ENCODE measurements at regions not wholly inside any gene's neighbourhood (a gene's known extent, or its start where the extent isn't known, plus 50 kb on each side); places are given as distances from the start of the nearest gene placed in this dataset.

GRCh38 chr2:54373855-54374254 is 82.3 kb upstream of the SPTBN1 start:
- TF ChIP-seq, protein P1, sequence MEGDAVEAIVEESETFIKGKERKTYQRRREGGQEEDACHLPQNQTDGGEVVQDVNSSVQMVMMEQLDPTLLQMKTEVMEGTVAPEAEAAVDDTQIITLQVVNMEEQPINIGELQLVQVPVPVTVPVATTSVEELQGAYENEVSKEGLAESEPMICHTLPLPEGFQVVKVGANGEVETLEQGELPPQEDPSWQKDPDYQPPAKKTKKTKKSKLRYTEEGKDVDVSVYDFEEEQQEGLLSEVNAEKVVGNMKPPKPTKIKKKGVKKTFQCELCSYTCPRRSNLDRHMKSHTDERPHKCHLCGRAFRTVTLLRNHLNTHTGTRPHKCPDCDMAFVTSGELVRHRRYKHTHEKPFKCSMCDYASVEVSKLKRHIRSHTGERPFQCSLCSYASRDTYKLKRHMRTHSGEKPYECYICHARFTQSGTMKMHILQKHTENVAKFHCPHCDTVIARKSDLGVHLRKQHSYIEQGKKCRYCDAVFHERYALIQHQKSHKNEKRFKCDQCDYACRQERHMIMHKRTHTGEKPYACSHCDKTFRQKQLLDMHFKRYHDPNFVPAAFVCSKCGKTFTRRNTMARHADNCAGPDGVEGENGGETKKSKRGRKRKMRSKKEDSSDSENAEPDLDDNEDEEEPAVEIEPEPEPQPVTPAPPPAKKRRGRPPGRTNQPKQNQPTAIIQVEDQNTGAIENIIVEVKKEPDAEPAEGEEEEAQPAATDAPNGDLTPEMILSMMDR (IDR thresholded peaks at IDR 0.05): no peak
- TF ChIP-seq EP300 (IDR thresholded peaks at IDR 0.05) (no peak), POLR2AphosphoS5 (IDR thresholded peaks at IDR 0.05) (no peak)

Measured in suprapubic skin (tissue), 4 donors.